ENCODE measurements at regions not wholly inside any gene's neighbourhood (a gene's known extent, or its start where the extent isn't known, plus 50 kb on each side); places are given as distances from the start of the nearest gene placed in this dataset.

GRCh38 chr2:2590841-2591541 lies 259.9 kb upstream of the MYT1L start (continued):
- TF ChIP-seq ARID4B (CRISPR knock-in tag; IDR thresholded peaks at IDR 0.05) (no peak), CREM (IDR thresholded peaks at IDR 0.05; ENCODE audit: low read depth) (no peak), U2AF2 (optimal IDR thresholded peaks at IDR 0.05; ENCODE audit: low read depth, low read length) (no peak), ZBTB9 (CRISPR knock-in tag; IDR thresholded peaks at IDR 0.05) (no peak), ZNF140 (CRISPR knock-in tag; IDR thresholded peaks at IDR 0.05) (no peak), ZNF197 (CRISPR knock-in tag; IDR thresholded peaks at IDR 0.05; ENCODE audit: low read depth) (no peak)

Data from K562 (cell line).